ENCODE measurements at regions not wholly inside any gene's neighbourhood (a gene's known extent, or its start where the extent isn't known, plus 50 kb on each side); places are given as distances from the start of the nearest gene placed in this dataset.

DNA sequence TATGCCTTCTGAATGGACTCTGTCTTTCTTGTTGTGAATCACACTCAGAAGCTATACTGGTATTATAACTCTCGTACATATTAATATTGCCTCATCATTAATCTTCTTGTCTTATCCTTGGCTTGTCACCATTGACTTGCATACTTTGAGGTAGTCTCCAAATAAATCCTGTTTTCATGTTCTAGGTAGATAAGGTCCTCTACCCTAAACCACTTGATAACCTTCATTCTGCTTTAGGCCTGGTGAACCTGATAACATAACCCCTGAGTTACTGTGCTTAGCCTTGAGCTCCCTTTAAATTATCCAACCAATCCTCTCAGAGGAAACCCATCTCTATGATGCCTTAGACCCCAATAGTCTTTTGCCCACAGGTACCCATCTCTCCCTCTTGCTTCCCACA is 1162.3 kb downstream of the SLITRK1 start:
- no peaks in the 10 kb centered on the region for H3K27me3 ChIP-seq
- no peak for DNase-seq
- H3K9me3 ChIP-seq, result no peaks in the 10 kb centered on the region
- intact Hi-C loops (cut with DNase I), result no loop called here
- no peak for ATAC-seq
- H3K36me3 ChIP-seq, result no peaks in the 10 kb centered on the region
- TF ChIP-seq, protein P1, sequence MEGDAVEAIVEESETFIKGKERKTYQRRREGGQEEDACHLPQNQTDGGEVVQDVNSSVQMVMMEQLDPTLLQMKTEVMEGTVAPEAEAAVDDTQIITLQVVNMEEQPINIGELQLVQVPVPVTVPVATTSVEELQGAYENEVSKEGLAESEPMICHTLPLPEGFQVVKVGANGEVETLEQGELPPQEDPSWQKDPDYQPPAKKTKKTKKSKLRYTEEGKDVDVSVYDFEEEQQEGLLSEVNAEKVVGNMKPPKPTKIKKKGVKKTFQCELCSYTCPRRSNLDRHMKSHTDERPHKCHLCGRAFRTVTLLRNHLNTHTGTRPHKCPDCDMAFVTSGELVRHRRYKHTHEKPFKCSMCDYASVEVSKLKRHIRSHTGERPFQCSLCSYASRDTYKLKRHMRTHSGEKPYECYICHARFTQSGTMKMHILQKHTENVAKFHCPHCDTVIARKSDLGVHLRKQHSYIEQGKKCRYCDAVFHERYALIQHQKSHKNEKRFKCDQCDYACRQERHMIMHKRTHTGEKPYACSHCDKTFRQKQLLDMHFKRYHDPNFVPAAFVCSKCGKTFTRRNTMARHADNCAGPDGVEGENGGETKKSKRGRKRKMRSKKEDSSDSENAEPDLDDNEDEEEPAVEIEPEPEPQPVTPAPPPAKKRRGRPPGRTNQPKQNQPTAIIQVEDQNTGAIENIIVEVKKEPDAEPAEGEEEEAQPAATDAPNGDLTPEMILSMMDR (IDR thresholded peaks at IDR 0.05), result no peak
- H3K4me1 ChIP-seq, result no peaks in the 10 kb centered on the region
- no peak overlapping the region for H3K4me3 ChIP-seq
- no peak overlapping the region for H3K27ac ChIP-seq

DNA sequence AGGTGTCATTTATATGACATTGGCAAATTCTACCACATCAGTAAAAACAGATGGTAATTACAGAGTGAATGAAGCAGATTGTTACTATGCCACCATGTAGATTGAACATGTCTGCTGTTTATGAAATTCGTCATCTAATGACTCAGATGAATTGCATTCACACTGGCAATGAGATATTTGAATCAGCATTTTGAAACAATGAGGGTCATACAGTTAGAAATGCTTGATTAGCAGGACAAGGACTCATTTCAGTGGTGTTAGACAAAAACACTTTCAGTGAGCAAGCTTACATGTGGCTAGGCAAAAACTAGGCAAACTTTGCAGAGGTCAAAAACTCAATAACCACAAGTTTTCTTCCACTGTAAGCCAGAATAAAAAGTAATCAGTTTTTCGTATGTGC is 1165.0 kb downstream of the SLITRK1 start:
- intact Hi-C loops (cut with DNase I), result no loop called here
- DNase-seq (no peak), ATAC-seq (no peak)
- no peak overlapping the region for H3K4me3 ChIP-seq
- H3K27ac ChIP-seq, result no peak overlapping the region
- no peaks in the 10 kb centered on the region for H3K27me3 ChIP-seq
- H3K36me3 ChIP-seq, result no peaks in the 10 kb centered on the region
- no peaks in the 10 kb centered on the region for H3K4me1 ChIP-seq
- H3K9me3 ChIP-seq, result no peaks in the 10 kb centered on the region
- TF ChIP-seq, protein P1 (IDR thresholded peaks at IDR 0.05), result no peak

DNA sequence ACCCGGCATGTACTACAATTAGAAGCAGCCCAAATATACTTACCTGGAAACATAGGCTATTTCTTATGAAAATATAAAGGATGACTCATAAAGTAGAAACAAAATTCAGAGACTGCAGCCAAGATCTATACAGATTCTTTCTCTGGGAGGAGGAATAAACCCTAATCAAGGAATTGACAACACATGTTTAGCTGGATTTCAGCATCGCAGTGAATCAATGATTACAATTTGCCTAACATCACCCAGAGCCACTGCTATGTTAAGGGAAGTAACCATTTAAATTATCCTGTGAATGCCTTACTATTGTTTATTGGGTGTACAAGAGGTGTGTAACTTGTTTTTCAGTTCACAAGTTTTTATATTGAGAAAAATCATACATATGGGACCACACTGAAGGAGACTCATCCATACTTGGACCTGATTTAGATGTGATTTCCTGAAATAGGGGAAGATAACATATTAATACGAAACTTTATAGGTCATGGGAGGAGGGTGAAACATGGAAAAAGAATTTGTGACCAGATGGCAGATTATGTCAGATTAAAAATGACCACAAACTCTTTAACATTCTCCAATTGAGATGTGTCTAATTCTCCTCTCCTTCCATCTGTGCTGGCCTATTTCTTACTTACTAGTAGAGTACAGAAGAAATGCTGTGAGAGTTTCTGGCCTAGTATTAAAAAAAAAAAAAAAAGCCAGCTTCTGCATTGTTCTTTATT is 1168.4 kb downstream of the SLITRK1 start:
- DNase-seq (no peak), ATAC-seq (no peak)
- no peaks in the 10 kb centered on the region for H3K36me3 ChIP-seq
- no peaks in the 10 kb centered on the region for H3K27me3 ChIP-seq
- H3K9me3 ChIP-seq, result no peaks in the 10 kb centered on the region
- intact Hi-C loops (cut with DNase I), result no loop called here
- no peak overlapping the region for H3K27ac ChIP-seq
- no peaks in the 10 kb centered on the region for H3K4me1 ChIP-seq
- TF ChIP-seq, protein P1 (IDR thresholded peaks at IDR 0.05), result no peak
- H3K4me3 ChIP-seq, result no peak overlapping the region

DNA sequence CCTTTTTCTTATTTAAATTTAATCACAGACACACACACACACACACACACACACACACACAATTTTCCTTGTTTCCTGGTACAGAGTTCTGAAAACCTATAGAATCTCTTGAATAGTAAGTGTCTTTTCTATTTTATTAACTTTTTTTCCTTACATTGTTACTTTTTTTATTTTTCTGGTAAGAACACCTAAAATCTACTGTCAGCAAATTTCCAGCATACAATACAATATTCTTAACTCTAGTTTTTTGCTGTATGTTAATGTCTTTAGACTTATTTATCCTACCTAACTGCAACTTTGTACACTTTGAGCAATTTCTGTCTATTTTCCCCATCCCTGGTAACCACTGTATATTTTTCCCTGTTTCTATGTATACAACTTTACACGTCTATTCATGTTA is 1179.8 kb downstream of the SLITRK1 start:
- Histone ChIP-seq H3K36me3 (no peaks in the 10 kb centered on the region), H3K4me3 (no peak overlapping the region), H3K9me3 (no peaks in the 10 kb centered on the region), H3K27ac (no peak overlapping the region), H3K4me1 (no peaks in the 10 kb centered on the region), H3K27me3 (no peaks in the 10 kb centered on the region)
- TF ChIP-seq, protein P1 (IDR thresholded peaks at IDR 0.05), result no peak
- intact Hi-C loops (cut with DNase I), result no loop called here
- ATAC-seq (no peak), DNase-seq (no peak)

DNA sequence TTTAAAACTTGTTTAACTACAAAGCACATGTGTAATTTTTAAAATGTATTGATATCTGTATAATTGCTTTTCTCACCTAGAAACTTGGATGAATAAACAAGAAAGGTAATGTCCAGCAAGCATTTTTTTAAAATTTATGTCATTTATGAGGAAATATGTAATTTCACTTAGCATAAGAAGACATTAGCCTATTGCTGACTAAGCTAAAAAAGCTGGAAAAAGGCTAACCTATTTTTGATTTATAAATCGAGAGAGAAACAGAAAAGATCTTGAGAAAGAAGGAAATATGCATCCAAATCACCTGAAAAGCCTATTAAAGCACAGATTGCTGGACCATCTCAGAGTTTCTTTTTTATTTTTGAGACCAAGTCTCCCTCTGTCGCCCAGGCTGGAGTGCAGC is 1181.3 kb downstream of the SLITRK1 start:
- Histone ChIP-seq H3K9me3 (no peaks in the 10 kb centered on the region), H3K36me3 (no peaks in the 10 kb centered on the region), H3K4me3 (no peak overlapping the region), H3K27me3 (no peaks in the 10 kb centered on the region), H3K27ac (no peak overlapping the region), H3K4me1 (no peaks in the 10 kb centered on the region)
- ATAC-seq, result no peak
- DNase-seq, result no peak
- TF ChIP-seq, protein P1 (IDR thresholded peaks at IDR 0.05), result no peak
- intact Hi-C loops (cut with DNase I), result no loop called here

DNA sequence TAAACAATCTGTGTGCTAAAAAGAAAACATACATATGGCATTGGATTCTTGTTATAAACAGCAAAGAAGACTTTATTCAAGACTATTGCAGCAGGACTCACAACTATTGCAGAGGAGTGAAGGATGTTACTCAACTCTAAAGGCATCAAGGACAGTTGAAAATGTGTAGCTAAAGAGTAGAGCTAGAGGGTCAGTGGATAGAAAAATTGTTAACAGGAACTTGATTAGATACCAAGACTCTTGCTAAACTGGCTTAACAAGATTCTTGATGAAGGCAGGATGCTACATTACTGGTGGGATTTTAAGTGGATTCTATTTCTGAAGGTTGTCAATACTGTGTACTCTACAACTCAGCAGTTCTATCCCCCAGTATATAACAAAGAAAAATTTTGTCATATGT is 1183.3 kb downstream of the SLITRK1 start:
- DNase-seq, result no peak
- TF ChIP-seq, protein P1 (IDR thresholded peaks at IDR 0.05), result no peak
- Histone ChIP-seq H3K36me3 (no peaks in the 10 kb centered on the region), H3K27me3 (no peaks in the 10 kb centered on the region), H3K9me3 (no peaks in the 10 kb centered on the region), H3K4me3 (no peak overlapping the region), H3K4me1 (no peaks in the 10 kb centered on the region), H3K27ac (no peak overlapping the region)
- intact Hi-C loops (cut with DNase I), result no loop called here
- ATAC-seq, result no peak
